PC-9 (cell line): ENCODE measurements at regions not wholly inside any gene's neighbourhood (a gene's known extent, or its start where the extent isn't known, plus 50 kb on each side); places are given as distances from the start of the nearest gene placed in this dataset.
"Not testable (repeated sequence)": the region's sequence is repeated elsewhere in the genome, so short reads cannot be mapped to it uniquely, and the experiment has no call there.

Experiments
- BruUV-seq: library from RNA; stranded (reverse); fragments of 400-500 nt; replicated peaks from 2 replicates; lab custom pipeline; 2021; lab: Mats Ljungman, UMichigan
- CTCF ChIA-PET: fragments of 300-600 bp; sonication (Branson Sonifier 250); formaldehyde crosslinking; loops from one replicate; lab custom pipeline; 2022; ENCODE audit warnings: antibody characterized with exemption; lab: Charles Lee
- POLR2A ChIA-PET: fragments of 300-600 bp; sonication (Branson Sonifier 250); formaldehyde crosslinking; loops from one replicate; lab custom pipeline; 2022; ENCODE audit warnings: antibody characterized with exemption; ENCODE audit not compliant: unreplicated experiment; lab: Charles Lee
- DNase-seq, 2 experiments: peaks; one replicate each; pipeline versions ENCODE4 v3.0.0 to v3.0.0-alpha.2; 2015 to 2022; ENCODE audit warnings: mixed read lengths in 1 of 2
- H2AFZ ChIP-seq: fragments of 200-600 bp; sonication (generic); 2 replicates; pipeline ENCODE4 v1.8.1; 2017; ENCODE audit warnings: antibody characterized with exemption
- H3F3A ChIP-seq: fragments of 200-600 bp; sonication (generic); 2 replicates; pipeline ENCODE4 v1.8.1; 2017; ENCODE audit warnings: antibody characterized with exemption, mild to moderate bottlenecking, low read depth; ENCODE audit not compliant: insufficient read depth
- H3K27ac ChIP-seq: fragments of 200-600 bp; sonication (generic); 2 replicates; pipeline ENCODE4 v1.6.1; 2016; ENCODE audit warnings: mixed run types
- H3K27me3 ChIP-seq: fragments of 200-600 bp; sonication (generic); 2 replicates; pipeline ENCODE4 v1.6.1; 2016; ENCODE audit warnings: low read depth, mixed run types; ENCODE audit not compliant: insufficient read depth
- H3K36me3 ChIP-seq: fragments of 200-600 bp; sonication (generic); 2 replicates; pipeline ENCODE4 v1.6.1; 2016; ENCODE audit warnings: low read depth, mixed run types
- H3K4me1 ChIP-seq: fragments of 200-600 bp; sonication (generic); replicated peaks from 2 replicates; pipeline ENCODE4 v1.6.1; 2016; ENCODE audit warnings: mixed run types; ENCODE audit not compliant: insufficient read depth
- H3K4me2 ChIP-seq: fragments of 200-600 bp; sonication (generic); 2 replicates; pipeline ENCODE4 v1.6.1; 2017; ENCODE audit warnings: mixed run types
- H3K4me3 ChIP-seq: fragments of 200-600 bp; sonication (generic); 2 replicates; pipeline ENCODE4 v1.6.1; 2016; ENCODE audit warnings: mixed run types
- H3K79me2 ChIP-seq: fragments of 200-600 bp; sonication (generic); 2 replicates; pipeline ENCODE4 v1.6.1; 2017; ENCODE audit warnings: low read depth, mixed run types
- H3K9me2 ChIP-seq: fragments of 200-600 bp; sonication (generic); 2 replicates; pipeline ENCODE4 v1.8.1; 2017; ENCODE audit warnings: mild to moderate bottlenecking; ENCODE audit not compliant: insufficient read depth
- H3K9me3 ChIP-seq: fragments of 200-600 bp; sonication (generic); 2 replicates; pipeline ENCODE4 v1.8.1; 2016; ENCODE audit warnings: low read depth; ENCODE audit not compliant: insufficient read depth
- H4K20me1 ChIP-seq: fragments of 200-600 bp; sonication (generic); 2 replicates; pipeline ENCODE4 v1.8.1; 2017; ENCODE audit not compliant: insufficient read depth
- CTCF ChIP-seq: fragments of 200-600 bp; sonication (generic); conservative IDR thresholded peaks from 2 replicates; pipeline ENCODE4 v1.6.1; 2017; ENCODE audit warnings: mixed run types, antibody characterized with exemption, mild to moderate bottlenecking, moderate library complexity
- EZH2 ChIP-seq: fragments of 200-600 bp; sonication (generic); IDR thresholded peaks from 2 replicates; pipeline ENCODE4 v1.8.0; 2017; ENCODE audit warnings: antibody characterized with exemption, low read depth
- intact Hi-C: fragments of 100-400 bp; cut with micrococcal nuclease; formaldehyde crosslinking; loops from one replicate; pipeline ENCODE4 v1.10.0; 2022; ENCODE audit not compliant: unreplicated experiment

GRCh38 chr10:61818251-61818650 lies 83.2 kb upstream of the ARID5B start:
- H3K4me1 ChIP-seq, H3K36me3 ChIP-seq, H3K27me3 ChIP-seq, BruUV-seq, H3K79me2 ChIP-seq, H4K20me1 ChIP-seq, H3K4me3 ChIP-seq, DNase-seq, H3F3A ChIP-seq, H3K4me2 ChIP-seq, H3K27ac ChIP-seq, H3K9me2 ChIP-seq, H3K9me3 ChIP-seq, intact Hi-C loops, H2AFZ ChIP-seq: not testable (repeated sequence)
- ChIA-PET CTCF (interaction anchor here (0.6 kb wide), 2 partner anchors 20 to 79 kb away, joined by 3 to 5 read pairs; no protein-coding TSS in a partner anchor), POLR2A (interaction anchor here (0.6 kb wide), 1 partner anchor 248 kb away, joined by 6 read pairs; no protein-coding TSS in a partner anchor)

DNA sequence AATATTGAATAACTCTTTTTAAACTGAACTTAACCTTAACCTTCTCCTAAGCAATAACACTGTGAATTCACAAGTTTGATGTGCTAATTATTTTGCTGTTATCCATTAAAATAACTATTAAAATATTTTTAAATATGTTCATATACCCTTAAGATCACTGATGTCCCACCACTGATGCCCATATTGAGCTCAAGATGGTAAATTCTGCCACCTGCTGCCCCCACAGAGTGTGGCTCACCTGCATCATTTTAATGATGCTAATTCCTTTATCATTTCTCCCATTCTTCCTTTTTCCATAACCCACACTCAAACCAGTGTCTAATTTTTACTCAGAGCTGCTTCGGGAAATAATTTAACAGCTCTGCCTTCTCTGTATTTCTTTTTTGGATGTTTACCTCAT lies 82.3 kb upstream of the ARID5B start:
- no peaks in the 10 kb centered on the region for H3K9me2 ChIP-seq
- no peak overlapping the region for H2AFZ ChIP-seq
- H3K36me3 ChIP-seq, result no peaks in the 10 kb centered on the region
- no peaks in the 10 kb centered on the region for H3K79me2 ChIP-seq
- no peaks in the 10 kb centered on the region; the same call in 1 of the 2 replicates for H3K9me3 ChIP-seq
- no peak overlapping the region for H3K27ac ChIP-seq
- intact Hi-C loops, result no loop called here
- ChIA-PET CTCF (interaction anchor here (0.6 kb wide), 1 partner anchor 52 kb away, joined by 3 read pairs; no protein-coding TSS in a partner anchor), POLR2A (interaction anchor here (0.7 kb wide), 1 partner anchor 155 kb away, joined by 5 read pairs; no protein-coding TSS in a partner anchor)
- no peaks in the 10 kb centered on the region for H4K20me1 ChIP-seq
- no peak overlapping the region for H3K4me2 ChIP-seq
- no peak overlapping the region for H3K4me3 ChIP-seq
- H3K4me1 ChIP-seq, result no peaks in the 10 kb centered on the region
- no TSS peak for BruUV-seq
- H3K27me3 ChIP-seq, result no peaks in the 10 kb centered on the region
- TF ChIP-seq EZH2 (no peak), CTCF (0 out of 2 replicates have a peak, but pooled peaks have one; percentile 25)
- DNase-seq, result no peak
- no peaks in the 10 kb centered on the region for H3F3A ChIP-seq

GRCh38 chr10:61821153-61821552 lies 80.3 kb upstream of the ARID5B start:
- POLR2A ChIA-PET, result no interaction called here
- Histone ChIP-seq H3K4me2 (no peak overlapping the region), H3K27ac (no peak overlapping the region)

More at GRCh38 chr10:61821153-61821552, 80.3 kb upstream of the ARID5B start:
- no peak for DNase-seq
- TF ChIP-seq EZH2, result no peak
- TF ChIP-seq CTCF, result no peak
- intact Hi-C loops, result no loop called here
- H4K20me1 ChIP-seq, result no peaks in the 10 kb centered on the region
- no peaks in the 10 kb centered on the region for H3K36me3 ChIP-seq
- no peaks in the 10 kb centered on the region; the same call in 1 of the 2 replicates for H3F3A ChIP-seq
- no TSS peak for BruUV-seq
- H2AFZ ChIP-seq, result no peak overlapping the region; the same call in 1 of the 2 replicates
- no peak overlapping the region for H3K4me3 ChIP-seq
- no peaks in the 10 kb centered on the region; the same call in 1 of the 2 replicates for H3K9me3 ChIP-seq
- peaks cover 8% of the 10 kb centered on the region; the same call in 1 of the 2 replicates for H3K4me1 ChIP-seq
- H3K9me2 ChIP-seq, result no peaks in the 10 kb centered on the region
- no peaks in the 10 kb centered on the region for H3K27me3 ChIP-seq
- CTCF ChIA-PET, result interaction anchor here (0.6 kb wide), 1 partner anchor 27 kb away, joined by 3 read pairs; no protein-coding TSS in a partner anchor
- no peaks in the 10 kb centered on the region for H3K79me2 ChIP-seq
